Activated CD8-positive, alpha-beta T cell treated with anti-CD3 and anti-CD28 coated beads for 36 hours (primary cell): ENCODE measurements at regions not wholly inside any gene's neighbourhood (a gene's known extent, or its start where the extent isn't known, plus 50 kb on each side); places are given as distances from the start of the nearest gene placed in this dataset.

Source experiments
- ATAC-seq: fragments of 200-7000 bp; cut with Tn5 transposase; one replicate; pipeline ENCODE4 v1.10.0; 2021; ENCODE audit warnings: mild to moderate bottlenecking, moderate library complexity
- CTCF ChIA-PET: fragments of 350-600 bp; sonication (Branson Sonifier 250); formaldehyde crosslinking; loops from one replicate; lab custom pipeline; 2021; ENCODE audit warnings: antibody characterized with exemption; lab: Charles Lee
- POLR2A ChIA-PET: fragments of 350-600 bp; sonication (Branson Sonifier 250); formaldehyde crosslinking; loops from one replicate; lab custom pipeline; 2021; ENCODE audit warnings: antibody characterized with exemption; lab: Charles Lee
- DNase-seq: peaks from one replicate; pipeline ENCODE4 v3.0.0-alpha.2; 2020
- H3K27ac Mint-ChIP-seq: one replicate; pipeline ENCODE4 v1.8.0; 2021; ENCODE audit warnings: mild to moderate bottlenecking, mixed read lengths
- H3K27me3 Mint-ChIP-seq: one replicate; pipeline ENCODE4 v1.8.0; 2021; ENCODE audit warnings: mixed read lengths
- H3K36me3 Mint-ChIP-seq: one replicate; pipeline ENCODE4 v1.8.0; 2021; ENCODE audit warnings: low read depth, mixed read lengths
- H3K4me1 Mint-ChIP-seq: one replicate; pipeline ENCODE4 v1.8.0; 2021; ENCODE audit warnings: low read depth, mixed read lengths
- H3K4me3 Mint-ChIP-seq: one replicate; pipeline ENCODE4 v1.8.0; 2021; ENCODE audit warnings: mild to moderate bottlenecking, moderate library complexity, mixed read lengths
- H3K9me3 Mint-ChIP-seq: one replicate; pipeline ENCODE4 v1.8.0; 2021; ENCODE audit warnings: mixed read lengths
- CTCF ChIP-seq: fragments of 200-600 bp; IDR thresholded peaks from one replicate; pipeline ENCODE4 v1.8.0; 2022; ENCODE audit warnings: antibody characterized with exemption, mild to moderate bottlenecking
- intact Hi-C: fragments of 100-400 bp; cut with micrococcal nuclease; formaldehyde crosslinking; loops from one replicate; pipeline ENCODE4 v1.10.0; 2022

- no peak for TF ChIP-seq CTCF
- ChIA-PET CTCF (no interaction called here), POLR2A (no interaction called here)
- no peak overlapping the region for H3K27ac Mint-ChIP-seq
- no peaks in the 10 kb centered on the region for H3K27me3 Mint-ChIP-seq
- peaks cover 2% of the 10 kb centered on the region for H3K36me3 Mint-ChIP-seq
- H3K9me3 Mint-ChIP-seq = peaks cover 23% of the 10 kb centered on the region
- intact Hi-C loops = no loop called here
- H3K4me1 Mint-ChIP-seq = peaks cover 9% of the 10 kb centered on the region
- ATAC-seq (no peak), DNase-seq (no peak)
- H3K4me3 Mint-ChIP-seq = no peak overlapping the region
Measured at GRCh38 chr7:391961-392524, 102.1 kb downstream of the FOXL3 start.

- Mint-ChIP-seq H3K27ac (no peak overlapping the region), H3K27me3 (no peaks in the 10 kb centered on the region), H3K4me3 (no peak overlapping the region), H3K9me3 (peaks cover 31% of the 10 kb centered on the region), H3K4me1 (peaks cover 9% of the 10 kb centered on the region), H3K36me3 (peaks cover 2% of the 10 kb centered on the region)
- ChIA-PET POLR2A (no interaction called here), CTCF (no interaction called here)
- DNase-seq (no peak), ATAC-seq (no peak)
- TF ChIP-seq CTCF = no peak
- intact Hi-C loops = no loop called here
Measured at GRCh38 chr7:392822-393221, 102.9 kb downstream of the FOXL3 start.

- H3K27ac Mint-ChIP-seq = no peak overlapping the region
- TF ChIP-seq CTCF = no peak
- ChIA-PET POLR2A (no interaction called here), CTCF (no interaction called here)
- ATAC-seq = no peak
- no peak for DNase-seq
- no peaks in the 10 kb centered on the region for H3K4me1 Mint-ChIP-seq
- intact Hi-C loops = no loop called here
- H3K9me3 Mint-ChIP-seq = peaks cover 43% of the 10 kb centered on the region
- H3K27me3 Mint-ChIP-seq = no peaks in the 10 kb centered on the region
- H3K36me3 Mint-ChIP-seq = peaks cover 2% of the 10 kb centered on the region
- H3K4me3 Mint-ChIP-seq = no peak overlapping the region
Measured at GRCh38 chr7:395643-396042, 105.7 kb downstream of the FOXL3 start.

- no peak for DNase-seq
- H3K27me3 Mint-ChIP-seq = no peaks in the 10 kb centered on the region
- intact Hi-C loops = no loop called here
- no peak for ATAC-seq
- H3K36me3 Mint-ChIP-seq = peaks cover 2% of the 10 kb centered on the region
- peaks cover 40% of the 10 kb centered on the region for H3K9me3 Mint-ChIP-seq
- CTCF ChIA-PET = no interaction called here
- no peak overlapping the region for H3K4me3 Mint-ChIP-seq
- POLR2A ChIA-PET = no interaction called here
- H3K4me1 Mint-ChIP-seq = no peaks in the 10 kb centered on the region
- no peak for TF ChIP-seq CTCF
- H3K27ac Mint-ChIP-seq = no peak overlapping the region
Measured at GRCh38 chr7:398888-399287, 108.9 kb downstream of the FOXL3 start.

- intact Hi-C loops = no loop called here
- DNase-seq (no peak), ATAC-seq (no peak)
- CTCF ChIA-PET = no interaction called here
- TF ChIP-seq CTCF = no peak
- Mint-ChIP-seq H3K4me1 (no peaks in the 10 kb centered on the region), H3K27me3 (no peaks in the 10 kb centered on the region), H3K4me3 (no peak overlapping the region), H3K27ac (no peak overlapping the region), H3K36me3 (no peaks in the 10 kb centered on the region), H3K9me3 (peaks cover 30% of the 10 kb centered on the region)
- POLR2A ChIA-PET = no interaction called here
Measured at GRCh38 chr7:400901-401485, 111.0 kb downstream of the FOXL3 start.
